ENCODE measurements at regions not wholly inside any gene's neighbourhood (a gene's known extent, or its start where the extent isn't known, plus 50 kb on each side); places are given as distances from the start of the nearest gene placed in this dataset.

DNA sequence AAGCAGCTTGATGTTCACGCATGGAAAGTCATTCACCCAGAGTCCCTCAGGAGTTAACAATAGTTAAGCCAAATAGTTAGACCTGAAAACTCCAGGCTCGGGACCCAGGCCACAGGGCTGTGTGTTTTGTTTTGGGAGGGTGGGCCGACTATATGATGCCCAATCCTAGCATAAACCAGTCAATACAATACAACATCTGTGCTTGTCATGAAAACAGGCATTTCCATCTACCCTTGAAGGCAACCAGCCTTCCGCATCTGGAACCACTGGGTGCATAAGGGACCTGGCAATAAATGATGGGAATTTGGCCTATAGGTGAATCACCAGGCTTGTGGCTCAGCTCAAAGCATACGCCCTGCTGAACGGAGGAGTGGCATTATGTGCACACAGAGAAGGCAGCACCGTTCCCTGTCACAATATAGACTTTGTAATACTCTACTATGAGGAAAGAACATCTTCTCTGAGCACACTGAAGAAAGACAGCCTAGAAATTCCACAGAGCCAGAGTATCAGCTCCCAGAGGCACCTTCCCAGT is 91.0 kb upstream of the FOXN3 start:
- TF ChIP-seq CTCF (IDR thresholded peaks at IDR 0.05) (no peak), ZFX (IDR thresholded peaks at IDR 0.05; ENCODE audit: borderline replicate concordance) (no peak)
